Right renal pelvis (tissue), 4 donors: ENCODE measurements at regions not wholly inside any gene's neighbourhood (a gene's known extent, or its start where the extent isn't known, plus 50 kb on each side); places are given as distances from the start of the nearest gene placed in this dataset.
"Not testable (repeated sequence)": the region's sequence is repeated elsewhere in the genome, so short reads cannot be mapped to it uniquely, and the experiment has no call there.

Experiments
- DNase-seq, 4 donors: peaks; one replicate each; pipeline ENCODE4 v3.0.0-alpha.2; 2013; ENCODE audit warnings: low read depth in 4 of 4, low spot score in 3 of 4, missing footprints in 1 of 4

- DNase-seq, result no peak
Observed at GRCh38 chr4:25981749-25982148, 67.7 kb downstream of the SMIM20 start.

GRCh38 chr4:25982962-25983361 lies 68.9 kb downstream of the SMIM20 start:
- DNase-seq, result no peak

GRCh38 chr4:25984266-25984665 lies 70.2 kb downstream of the SMIM20 start:
- DNase-seq, result no peak

- no peak for DNase-seq
Observed at GRCh38 chr4:25984796-25985195, 70.8 kb downstream of the SMIM20 start.

- no peak for DNase-seq
Observed at GRCh38 chr4:25986807-25987206, 72.8 kb downstream of the SMIM20 start.

GRCh38 chr4:25991340-25991739 lies 77.3 kb downstream of the SMIM20 start:
- no peak for DNase-seq

- DNase-seq, result no peak
Observed at GRCh38 chr4:25993395-25994185, 79.6 kb downstream of the SMIM20 start.

- not testable (repeated sequence) for DNase-seq
Observed at GRCh38 chr4:25994577-25994976, 80.6 kb downstream of the SMIM20 start.

GRCh38 chr4:26000274-26000950 lies 86.4 kb downstream of the SMIM20 start:
- no peak for DNase-seq

- DNase-seq, result no peak
Observed at GRCh38 chr4:26001413-26001812, 87.4 kb downstream of the SMIM20 start.

- no peak for DNase-seq
Observed at GRCh38 chr4:26001816-26002215, 87.8 kb downstream of the SMIM20 start.

GRCh38 chr4:26003056-26003455 lies 89.0 kb downstream of the SMIM20 start:
- no peak for DNase-seq

- DNase-seq, result no peak
Observed at GRCh38 chr4:26004290-26004689, 90.3 kb downstream of the SMIM20 start.

- DNase-seq, result no peak
Observed at GRCh38 chr4:26005764-26006163, 91.7 kb downstream of the SMIM20 start.

GRCh38 chr4:26008737-26009136 lies 94.7 kb downstream of the SMIM20 start:
- no peak for DNase-seq

- no peak for DNase-seq
Observed at GRCh38 chr4:26009502-26009901, 95.5 kb downstream of the SMIM20 start.

GRCh38 chr4:26010304-26010703 lies 96.3 kb downstream of the SMIM20 start:
- no peak for DNase-seq

- no peak for DNase-seq
Observed at GRCh38 chr4:26013629-26014028, 99.6 kb downstream of the SMIM20 start.

GRCh38 chr4:26015133-26015651 lies 101.2 kb downstream of the SMIM20 start:
- no peak for DNase-seq

GRCh38 chr4:26015906-26016305 lies 101.9 kb downstream of the SMIM20 start:
- DNase-seq, result no peak

- no peak for DNase-seq
Observed at GRCh38 chr4:26017531-26017930, 103.5 kb downstream of the SMIM20 start.
